HG02870 (cell line): ENCODE measurements at regions not wholly inside any gene's neighbourhood (a gene's known extent, or its start where the extent isn't known, plus 50 kb on each side); places are given as distances from the start of the nearest gene placed in this dataset.

Experiments
- ATAC-seq: cut with Tn5 transposase; IDR thresholded peaks from one replicate; pipeline ENCODE4 v1.9.1; 2021; ENCODE audit warnings: mild to moderate bottlenecking, moderate library complexity; ENCODE audit not compliant: unreplicated experiment

GRCh38 chr19:30648866-30649862 is 277.0 kb downstream of the ZNF536 start:
- no peak for ATAC-seq

GRCh38 chr19:30647891-30648720 is 275.9 kb downstream of the ZNF536 start:
- no peak for ATAC-seq

GRCh38 chr19:30646806-30647205 is 274.6 kb downstream of the ZNF536 start:
- no peak for ATAC-seq

- ATAC-seq = no peak
Observed at GRCh38 chr19:30645946-30646577, 273.9 kb downstream of the ZNF536 start.

- no peak for ATAC-seq
Observed at GRCh38 chr19:30640252-30640965, 268.2 kb downstream of the ZNF536 start.

- no peak for ATAC-seq
Observed at GRCh38 chr19:30638889-30639288, 266.7 kb downstream of the ZNF536 start.

- no peak for ATAC-seq
Observed at GRCh38 chr19:30637926-30638325, 265.7 kb downstream of the ZNF536 start.

GRCh38 chr19:30634996-30635975 is 263.1 kb downstream of the ZNF536 start:
- no peak for ATAC-seq

GRCh38 chr19:30634131-30634830 is 262.1 kb downstream of the ZNF536 start:
- no peak for ATAC-seq

GRCh38 chr19:30631033-30631370 is 258.8 kb downstream of the ZNF536 start:
- no peak for ATAC-seq

- no peak for ATAC-seq
Observed at GRCh38 chr19:30630289-30631032, 258.3 kb downstream of the ZNF536 start.

GRCh38 chr19:30629086-30629485 is 256.9 kb downstream of the ZNF536 start:
- ATAC-seq = no peak

GRCh38 chr19:30626626-30626966 is 254.4 kb downstream of the ZNF536 start:
- no peak for ATAC-seq

- no peak for ATAC-seq
Observed at GRCh38 chr19:30625947-30626625, 253.9 kb downstream of the ZNF536 start.

- no peak for ATAC-seq
Observed at GRCh38 chr19:30622276-30622675, 250.1 kb downstream of the ZNF536 start.

- no peak for ATAC-seq
Observed at GRCh38 chr19:30621326-30621920, 249.2 kb downstream of the ZNF536 start.

GRCh38 chr19:30620354-30620753 is 248.2 kb downstream of the ZNF536 start:
- no peak for ATAC-seq
